Gastrocnemius medialis (tissue), 4 donors: ENCODE measurements at regions not wholly inside any gene's neighbourhood (a gene's known extent, or its start where the extent isn't known, plus 50 kb on each side); places are given as distances from the start of the nearest gene placed in this dataset.

Experiments
- POLR2A ChIP-seq, 2 donors: fragments of 450-650 bp; IDR thresholded peaks; one replicate each; pipeline ENCODE4 v1.6.1; 2017; ENCODE audit warnings: antibody characterized with exemption in 2 of 2, mild to moderate bottlenecking in 2 of 2, moderate library complexity in 2 of 2
- TF ChIP-seq, protein P1 (sequence below), 5 experiments: fragments of 450-650 bp in 3 of 5; fragments of 200-600 bp in 2 of 5; sonication (generic) in 2 of 5; IDR thresholded peaks in 4 of 5; conservative IDR thresholded peaks in 1 of 5; 1 replicate in 4 of 5; 2 replicates in 1 of 5; pipeline ENCODE4 v1.5.1; 2016 to 2019; ENCODE audit warnings: antibody characterized with exemption in 5 of 5, mild to moderate bottlenecking in 3 of 5, moderate library complexity in 3 of 5

DNA sequence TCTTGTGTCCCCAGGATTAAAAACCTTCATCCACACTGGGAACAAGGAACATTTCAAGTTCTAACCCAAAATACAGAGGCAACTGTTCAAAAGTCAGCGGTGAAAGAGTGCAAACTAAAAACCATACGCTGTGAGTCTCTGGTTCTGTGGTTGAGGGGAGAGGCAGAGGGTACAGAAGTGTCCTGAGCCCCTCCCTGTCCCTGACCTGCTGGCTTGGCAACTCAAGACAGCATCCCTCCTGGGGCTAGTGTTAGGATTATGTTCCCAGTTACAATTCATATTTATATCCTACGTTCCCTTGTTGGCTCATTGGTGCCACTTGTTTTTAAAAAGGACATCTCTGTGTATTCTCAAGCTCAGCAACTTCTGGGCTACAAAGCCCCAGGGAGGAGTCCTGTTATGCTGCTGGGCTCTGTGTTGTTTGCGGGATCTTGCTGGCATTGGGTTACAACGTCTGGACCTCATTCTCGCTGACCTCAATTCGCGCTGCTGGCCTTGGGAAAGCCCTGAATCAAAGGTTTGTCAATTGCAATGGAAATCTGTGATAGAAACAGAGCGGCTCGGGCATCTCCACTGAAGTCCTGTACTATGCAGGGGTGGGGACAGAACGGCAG, 420.8 kb downstream of the FUT8 start:
- TF ChIP-seq, protein P1, sequence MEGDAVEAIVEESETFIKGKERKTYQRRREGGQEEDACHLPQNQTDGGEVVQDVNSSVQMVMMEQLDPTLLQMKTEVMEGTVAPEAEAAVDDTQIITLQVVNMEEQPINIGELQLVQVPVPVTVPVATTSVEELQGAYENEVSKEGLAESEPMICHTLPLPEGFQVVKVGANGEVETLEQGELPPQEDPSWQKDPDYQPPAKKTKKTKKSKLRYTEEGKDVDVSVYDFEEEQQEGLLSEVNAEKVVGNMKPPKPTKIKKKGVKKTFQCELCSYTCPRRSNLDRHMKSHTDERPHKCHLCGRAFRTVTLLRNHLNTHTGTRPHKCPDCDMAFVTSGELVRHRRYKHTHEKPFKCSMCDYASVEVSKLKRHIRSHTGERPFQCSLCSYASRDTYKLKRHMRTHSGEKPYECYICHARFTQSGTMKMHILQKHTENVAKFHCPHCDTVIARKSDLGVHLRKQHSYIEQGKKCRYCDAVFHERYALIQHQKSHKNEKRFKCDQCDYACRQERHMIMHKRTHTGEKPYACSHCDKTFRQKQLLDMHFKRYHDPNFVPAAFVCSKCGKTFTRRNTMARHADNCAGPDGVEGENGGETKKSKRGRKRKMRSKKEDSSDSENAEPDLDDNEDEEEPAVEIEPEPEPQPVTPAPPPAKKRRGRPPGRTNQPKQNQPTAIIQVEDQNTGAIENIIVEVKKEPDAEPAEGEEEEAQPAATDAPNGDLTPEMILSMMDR (IDR thresholded peaks at IDR 0.05 in 4 of 5, conservative IDR thresholded peaks at IDR 0.05 in 1 of 5), result no peak
- TF ChIP-seq POLR2A (IDR thresholded peaks at IDR 0.05), result no peak
